Trophoblast cell (in vitro differentiated cells and primary cell): ENCODE measurements at regions not wholly inside any gene's neighbourhood (a gene's known extent, or its start where the extent isn't known, plus 50 kb on each side); places are given as distances from the start of the nearest gene placed in this dataset.

ENCODE experiments used
- DNase-seq, 2 donors: peaks; one replicate each; pipeline ENCODE4 v3.0.0-alpha.2; 2016
- H2AFZ ChIP-seq: 2 replicates; pipeline ENCODE4 v1.6.1; 2013; ENCODE audit warnings: low read length, moderate library complexity, mild to moderate bottlenecking; ENCODE audit not compliant: insufficient read depth, poor library complexity
- H2AK5ac ChIP-seq: 2 replicates; pipeline ENCODE4 v1.6.1; 2013; ENCODE audit warnings: mild to moderate bottlenecking, low read length
- H2BK120ac ChIP-seq: 2 replicates; pipeline ENCODE4 v1.6.1; 2013; ENCODE audit warnings: low read length, mild to moderate bottlenecking, moderate library complexity; ENCODE audit not compliant: insufficient read depth, poor library complexity
- H2BK12ac ChIP-seq: 2 replicates; pipeline ENCODE4 v1.6.1; 2013; ENCODE audit warnings: mild to moderate bottlenecking, low read length, moderate library complexity
- H2BK5ac ChIP-seq: 2 replicates; pipeline ENCODE4 v1.6.1; 2013; ENCODE audit warnings: low read length, low read depth, moderate library complexity, mild to moderate bottlenecking; ENCODE audit not compliant: poor library complexity
- H3K14ac ChIP-seq: 2 replicates; pipeline ENCODE4 v1.6.1; 2013; ENCODE audit warnings: mild to moderate bottlenecking, low read length
- H3K18ac ChIP-seq: 2 replicates; pipeline ENCODE4 v1.6.1; 2013; ENCODE audit warnings: mild to moderate bottlenecking, low read length
- H3K23ac ChIP-seq: 2 replicates; pipeline ENCODE4 v1.6.1; 2013; ENCODE audit warnings: low read length
- H3K27ac ChIP-seq: 2 replicates; pipeline ENCODE4 v1.5.1; 2013; ENCODE audit warnings: low read depth, mild to moderate bottlenecking, inconsistent platforms, low read length, moderate library complexity
- H3K27me3 ChIP-seq: 2 replicates; pipeline ENCODE4 v1.6.1; 2013; ENCODE audit warnings: inconsistent platforms, mild to moderate bottlenecking, low read length, moderate library complexity; ENCODE audit not compliant: insufficient read depth
- H3K36me3 ChIP-seq, 2 experiments: 1 replicate in 1 of 2; 2 replicates in 1 of 2; pipeline ENCODE4 v1.6.1; 2013; ENCODE audit warnings: low read length in 2 of 2, mild to moderate bottlenecking in 2 of 2, moderate library complexity in 1 of 2; ENCODE audit not compliant: insufficient read depth in 2 of 2, control insufficient read depth in 1 of 2
- H3K4ac ChIP-seq: 2 replicates; pipeline ENCODE4 v1.6.1; 2013; ENCODE audit warnings: low read depth, mild to moderate bottlenecking, low read length, moderate library complexity
- H3K4me1 ChIP-seq, 2 experiments: 1 replicate in 1 of 2; 2 replicates in 1 of 2; pipeline ENCODE4 v1.6.1; 2013; ENCODE audit warnings: low read length in 2 of 2, mild to moderate bottlenecking in 2 of 2, moderate library complexity in 1 of 2; ENCODE audit not compliant: insufficient read depth in 2 of 2, control insufficient read depth in 1 of 2
- H3K4me2 ChIP-seq: 2 replicates; pipeline ENCODE4 v1.6.1; 2013; ENCODE audit warnings: inconsistent platforms, mild to moderate bottlenecking, low read length, moderate library complexity
- H3K4me3 ChIP-seq: 2 replicates; pipeline ENCODE4 v1.5.1; 2013; ENCODE audit warnings: mild to moderate bottlenecking, low read depth, low read length, inconsistent platforms
- H3K79me1 ChIP-seq: one replicate; pipeline ENCODE4 v1.6.1; 2013; ENCODE audit warnings: low read length
- H3K79me2 ChIP-seq: 2 replicates; pipeline ENCODE4 v1.6.1; 2013; ENCODE audit warnings: low read length, mild to moderate bottlenecking; ENCODE audit not compliant: control insufficient read depth, insufficient read depth, poor library complexity
- H3K9ac ChIP-seq: 2 replicates; pipeline ENCODE4 v1.6.1; 2013; ENCODE audit warnings: mild to moderate bottlenecking, low read length
- H3K9me3 ChIP-seq: 2 replicates; pipeline ENCODE4 v1.6.1; 2013; ENCODE audit warnings: low read depth, mild to moderate bottlenecking, control low read depth, inconsistent platforms, low read length; ENCODE audit not compliant: insufficient read depth
- H4K12ac ChIP-seq: 2 replicates; pipeline ENCODE4 v1.6.1; 2013; ENCODE audit warnings: low read depth, mild to moderate bottlenecking, low read length, moderate library complexity
- H4K8ac ChIP-seq: 2 replicates; pipeline ENCODE4 v1.6.1; 2013; ENCODE audit warnings: low read depth, mild to moderate bottlenecking, low read length, moderate library complexity
- H4K91ac ChIP-seq: one replicate; pipeline ENCODE4 v1.6.1; 2013; ENCODE audit warnings: low read depth, mild to moderate bottlenecking, low read length, moderate library complexity
- WGBS: extraction: QIAGEN DNeasy Blood & Tissue Kit; methylation state at CpG from one replicate; pipeline ENCODE4 v1.1.7; 2013; ENCODE audit warnings: missing lambda C conversion rate; ENCODE audit not compliant: insufficient read length, insufficient coverage; ENCODE audit errors: extremely low coverage; 5-methylcytosine and 5-hydroxymethylcytosine counted together

DNA sequence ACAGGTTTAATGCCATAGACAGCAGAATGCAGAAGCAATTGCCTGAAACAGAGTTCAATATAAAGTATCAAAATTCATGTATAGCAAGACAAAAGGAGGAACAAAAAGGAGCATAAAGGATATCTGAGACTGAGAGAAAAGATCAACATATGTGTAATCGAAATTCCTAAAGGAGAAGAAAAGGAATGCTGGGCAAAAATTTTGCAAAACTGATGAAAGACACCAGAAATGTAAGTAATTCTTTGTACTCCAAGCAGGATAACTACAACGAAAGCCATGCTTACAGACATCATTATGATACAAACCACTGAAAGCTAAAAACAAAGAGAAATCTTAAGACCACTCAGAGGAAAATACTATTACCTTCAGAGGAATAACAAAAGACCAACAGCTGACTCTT, 72.8 kb upstream of the MTAP start:
- H3K79me1 ChIP-seq: no peaks in the 10 kb centered on the region
- H2BK12ac ChIP-seq: no peak overlapping the region
- H3K23ac ChIP-seq: no peak overlapping the region
- no peaks in the 10 kb centered on the region for H3K79me2 ChIP-seq
- no peak overlapping the region for H2BK120ac ChIP-seq
- H4K91ac ChIP-seq: no peak overlapping the region
- H2AK5ac ChIP-seq: no peak overlapping the region
- no peaks in the 10 kb centered on the region for H3K36me3 ChIP-seq
- H2BK5ac ChIP-seq: no peak overlapping the region
- H4K12ac ChIP-seq: no peak overlapping the region
- no peak overlapping the region for H3K9ac ChIP-seq
- H3K4me3 ChIP-seq: no peak overlapping the region
- DNase-seq: no peak
- H3K4ac ChIP-seq: no peak overlapping the region
- H3K27ac ChIP-seq: no peak overlapping the region
- no CpG with 5 or more reads among the region's 2 CpGs for WGBS
- H3K27me3 ChIP-seq: no peaks in the 10 kb centered on the region
- no peak overlapping the region for H3K14ac ChIP-seq
- H3K18ac ChIP-seq: no peak overlapping the region
- no peak overlapping the region for H3K4me2 ChIP-seq
- no peaks in the 10 kb centered on the region for H3K4me1 ChIP-seq
- no peak overlapping the region for H2AFZ ChIP-seq
- no peak overlapping the region for H4K8ac ChIP-seq
- H3K9me3 ChIP-seq: no peaks in the 10 kb centered on the region

DNA sequence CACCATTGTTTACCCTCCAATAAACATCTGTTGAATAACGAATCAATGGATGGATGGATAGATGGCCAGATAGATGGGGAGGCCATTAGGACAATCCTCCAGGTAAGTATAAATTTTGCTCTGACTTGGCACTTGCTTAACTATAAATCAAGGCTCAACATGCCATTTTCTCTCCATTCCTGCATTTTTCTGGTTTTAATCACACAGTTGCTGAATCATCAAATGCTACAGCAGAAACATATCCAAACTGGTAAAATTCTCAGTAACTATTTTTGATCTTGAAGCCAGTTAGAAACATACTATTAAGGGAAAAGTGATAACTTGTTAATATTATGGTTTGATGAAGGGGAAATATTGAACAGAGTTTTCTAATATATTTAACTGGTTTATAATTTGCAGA, 71.5 kb upstream of the MTAP start:
- Histone ChIP-seq H3K27me3 (no peaks in the 10 kb centered on the region), H3K27ac (no peak overlapping the region), H2BK5ac (no peak overlapping the region), H4K91ac (no peak overlapping the region), H3K79me1 (no peaks in the 10 kb centered on the region), H2BK12ac (no peak overlapping the region), H4K8ac (no peak overlapping the region), H2BK120ac (no peak overlapping the region), H2AFZ (no peak overlapping the region), H4K12ac (no peak overlapping the region), H2AK5ac (no peak overlapping the region), H3K79me2 (no peaks in the 10 kb centered on the region), H3K14ac (no peak overlapping the region), H3K18ac (no peak overlapping the region), H3K36me3 (no peaks in the 10 kb centered on the region), H3K9ac (no peak overlapping the region), H3K4me1 (no peaks in the 10 kb centered on the region), H3K9me3 (no peaks in the 10 kb centered on the region), H3K4me2 (no peak overlapping the region), H3K4me3 (no peak overlapping the region), H3K4ac (no peak overlapping the region), H3K23ac (no peak overlapping the region)
- no peak for DNase-seq
- WGBS: no CpG with 5 or more reads among the region's 1 CpG

DNA sequence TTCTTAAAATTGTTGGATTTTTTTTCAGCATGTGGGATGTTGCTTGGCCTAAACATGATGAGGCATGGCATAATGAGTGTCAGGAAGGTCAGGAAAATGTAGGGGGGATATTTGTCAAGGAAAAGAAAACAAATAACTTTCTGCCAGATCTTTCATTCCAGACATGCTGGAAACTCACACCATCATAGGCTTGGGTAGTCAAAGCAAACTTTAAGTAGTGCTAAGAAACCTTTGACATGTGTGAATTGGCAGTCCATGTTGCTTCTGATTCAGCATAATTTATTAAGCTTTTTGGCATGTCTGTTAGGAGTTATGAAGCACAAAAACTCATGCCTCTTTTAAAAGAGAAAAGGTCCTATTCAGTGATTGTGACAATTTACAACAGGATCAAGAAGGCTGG, 61.3 kb upstream of the MTAP start:
- H4K91ac ChIP-seq: no peak overlapping the region
- H4K8ac ChIP-seq: no peak overlapping the region
- H3K9me3 ChIP-seq: no peaks in the 10 kb centered on the region
- H3K27ac ChIP-seq: no peak overlapping the region
- H3K4me1 ChIP-seq: no peaks in the 10 kb centered on the region
- H2AK5ac ChIP-seq: no peak overlapping the region
- no peak overlapping the region for H2AFZ ChIP-seq
- H3K79me2 ChIP-seq: no peaks in the 10 kb centered on the region
- no peak overlapping the region for H3K4me2 ChIP-seq
- H3K23ac ChIP-seq: no peak overlapping the region
- H3K79me1 ChIP-seq: no peaks in the 10 kb centered on the region
- no peak overlapping the region for H3K4ac ChIP-seq
- no peak overlapping the region for H3K4me3 ChIP-seq
- no peak overlapping the region for H2BK12ac ChIP-seq
- H3K14ac ChIP-seq: no peak overlapping the region
- no peak overlapping the region for H3K9ac ChIP-seq
- no peak overlapping the region for H2BK120ac ChIP-seq
- H2BK5ac ChIP-seq: no peak overlapping the region
- no peak overlapping the region for H3K18ac ChIP-seq
- H3K27me3 ChIP-seq: no peaks in the 10 kb centered on the region
- no peak for DNase-seq
- H3K36me3 ChIP-seq: no peaks in the 10 kb centered on the region
- no peak overlapping the region for H4K12ac ChIP-seq

DNA sequence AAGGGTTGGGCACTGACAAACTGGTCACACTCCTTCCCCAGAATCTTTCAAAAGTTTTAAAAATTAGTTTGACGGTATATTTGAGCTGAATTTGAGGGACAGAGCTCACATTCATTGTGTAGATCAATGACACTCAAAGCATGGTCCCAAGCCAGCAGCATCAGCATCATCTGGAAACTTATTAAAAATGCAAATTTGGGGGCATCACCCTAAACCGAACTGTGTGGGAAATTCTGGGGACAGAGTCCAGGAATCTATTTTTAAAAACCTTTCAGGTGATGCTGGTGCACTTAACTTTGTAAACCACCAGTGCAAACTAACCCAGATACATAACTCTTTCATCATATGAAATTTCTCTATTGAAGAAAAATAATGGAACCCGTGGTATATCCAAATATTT, 58.1 kb upstream of the MTAP start:
- Histone ChIP-seq H4K12ac (no peak overlapping the region), H2BK12ac (no peak overlapping the region), H3K36me3 (no peaks in the 10 kb centered on the region), H3K27ac (no peak overlapping the region), H3K14ac (no peak overlapping the region), H2AK5ac (no peak overlapping the region), H3K27me3 (peaks cover 6% of the 10 kb centered on the region), H3K4me2 (no peak overlapping the region), H4K91ac (no peak overlapping the region), H2BK120ac (no peak overlapping the region), H3K18ac (no peak overlapping the region), H3K9me3 (no peaks in the 10 kb centered on the region), H4K8ac (no peak overlapping the region), H3K23ac (no peak overlapping the region), H3K4ac (no peak overlapping the region), H3K79me2 (no peaks in the 10 kb centered on the region), H2BK5ac (no peak overlapping the region), H3K9ac (no peak overlapping the region), H3K4me3 (no peak overlapping the region), H3K79me1 (no peaks in the 10 kb centered on the region), H2AFZ (no peak overlapping the region), H3K4me1 (no peaks in the 10 kb centered on the region)
- DNase-seq: no peak
- WGBS: no CpG with 5 or more reads among the region's 3 CpGs

DNA sequence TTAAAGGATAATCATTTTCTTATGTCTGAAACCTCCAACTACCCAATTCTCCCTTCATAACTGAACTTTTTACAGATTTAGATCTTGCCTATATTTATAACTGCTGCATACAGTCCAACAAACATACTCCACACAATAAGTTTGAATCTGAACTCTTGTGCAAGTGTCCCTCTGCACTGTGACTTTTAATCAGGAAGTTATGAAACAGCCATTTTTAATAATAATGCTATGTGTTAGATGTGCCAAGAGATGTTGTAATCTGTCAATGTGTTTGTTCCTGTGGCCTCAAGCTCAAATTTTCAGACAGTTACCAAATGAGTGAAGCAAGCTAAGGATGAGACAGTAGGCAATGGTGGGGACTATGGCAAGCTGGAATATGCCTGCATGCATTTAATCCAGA, 57.6 kb upstream of the MTAP start:
- no peak overlapping the region for H4K8ac ChIP-seq
- no peaks in the 10 kb centered on the region for H3K36me3 ChIP-seq
- H3K18ac ChIP-seq: no peak overlapping the region
- H3K9ac ChIP-seq: no peak overlapping the region
- H4K12ac ChIP-seq: no peak overlapping the region
- peaks cover 8% of the 10 kb centered on the region for H3K27me3 ChIP-seq
- no peak overlapping the region for H3K27ac ChIP-seq
- no peaks in the 10 kb centered on the region for H3K4me1 ChIP-seq
- DNase-seq: no peak
- no peaks in the 10 kb centered on the region for H3K79me1 ChIP-seq
- no peak overlapping the region for H4K91ac ChIP-seq
- no peak overlapping the region for H3K4me2 ChIP-seq
- H2BK12ac ChIP-seq: no peak overlapping the region
- no peak overlapping the region for H2BK5ac ChIP-seq
- no peaks in the 10 kb centered on the region for H3K9me3 ChIP-seq
- no peak overlapping the region for H3K23ac ChIP-seq
- H2AFZ ChIP-seq: no peak overlapping the region
- H3K4me3 ChIP-seq: no peak overlapping the region
- no peak overlapping the region for H2BK120ac ChIP-seq
- no peak overlapping the region for H3K14ac ChIP-seq
- no peak overlapping the region for H2AK5ac ChIP-seq
- no peaks in the 10 kb centered on the region for H3K79me2 ChIP-seq
- no peak overlapping the region for H3K4ac ChIP-seq
